NT2/D1 (cell line): ENCODE measurements at regions not wholly inside any gene's neighbourhood (a gene's known extent, or its start where the extent isn't known, plus 50 kb on each side); places are given as distances from the start of the nearest gene placed in this dataset.

Source experiments
- SUZ12 ChIP-seq: IDR thresholded peaks from 2 replicates; pipeline ENCODE4 v1.6.1; 2011; ENCODE audit not compliant: insufficient read length, insufficient read depth; ENCODE audit errors: extremely low read depth
- YY1 ChIP-seq: IDR thresholded peaks from 2 replicates; pipeline ENCODE4 v1.6.1; 2011; ENCODE audit not compliant: insufficient read length, insufficient read depth
- ZNF274 ChIP-seq: IDR thresholded peaks from 2 replicates; pipeline ENCODE4 v1.6.1; 2011; ENCODE audit warnings: mild to moderate bottlenecking, low read depth, low read length

DNA sequence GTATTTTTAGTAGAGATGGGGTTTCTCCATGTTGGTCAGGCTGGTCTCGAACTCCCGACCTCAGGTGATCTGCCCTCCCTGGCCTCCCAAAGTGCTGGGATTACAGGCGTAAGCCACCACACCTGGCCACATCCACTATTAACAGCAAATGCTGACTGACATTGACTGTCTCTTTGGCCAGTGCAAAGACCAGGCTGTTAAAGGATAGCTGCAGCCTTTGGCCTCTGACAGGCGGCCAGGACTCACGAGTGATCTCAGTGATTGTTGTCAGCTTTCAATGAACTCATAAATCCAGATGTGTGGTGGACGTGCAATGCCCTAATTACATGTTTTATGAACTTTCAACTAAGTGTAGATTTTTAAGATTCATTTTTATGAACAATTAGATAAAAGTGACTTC lies 174.4 kb upstream of the EXOC2 start:
- no peak for TF ChIP-seq SUZ12
- no peak for TF ChIP-seq ZNF274
- TF ChIP-seq YY1 = no peak
